RWPE1 (cell line): ENCODE measurements at regions not wholly inside any gene's neighbourhood (a gene's known extent, or its start where the extent isn't known, plus 50 kb on each side); places are given as distances from the start of the nearest gene placed in this dataset.

ENCODE experiments used
- CTCF ChIA-PET: fragments of 350-600 bp; sonication (Branson Sonifier 250); formaldehyde crosslinking; extraction: SDS; loops from one replicate; lab custom pipeline; 2021; lab: Yijun Ruan, JAX
- POLR2A ChIA-PET: fragments of 400-600 bp; formaldehyde crosslinking; extraction: SDS; loops from one replicate; lab custom pipeline; 2020; ENCODE audit warnings: antibody characterized with exemption; ENCODE audit not compliant: low non-redundant PET; lab: Yijun Ruan, JAX
- DNase-seq: peaks from one replicate; pipeline ENCODE4 v3.0.0; 2012; ENCODE audit warnings: low spot score
- H3K27ac ChIP-seq: fragments of 450-650 bp; 2 replicates; pipeline ENCODE4 v1.5.1; 2017
- CTCF ChIP-seq: fragments of 450-650 bp; conservative IDR thresholded peaks from 2 replicates; pipeline ENCODE4 v1.5.1; 2017; ENCODE audit warnings: low read depth, mild to moderate bottlenecking

GRCh38 chr14:29078810-29079522 lies 312.4 kb downstream of the FOXG1 start:
- no peak for TF ChIP-seq CTCF
- CTCF ChIA-PET: no interaction called here
- no peak overlapping the region for H3K27ac ChIP-seq

GRCh38 chr14:29085546-29085945 lies 319.0 kb downstream of the FOXG1 start:
- TF ChIP-seq CTCF: 0 out of 2 replicates have a peak, but pooled peaks have one; percentile 23
- no peak overlapping the region for H3K27ac ChIP-seq
- POLR2A ChIA-PET: no interaction called here
- CTCF ChIA-PET: no interaction called here
- peak; percentile 5 for DNase-seq

More at GRCh38 chr14:29078810-29079522, 312.4 kb downstream of the FOXG1 start:
- POLR2A ChIA-PET: no interaction called here
- no peak for DNase-seq

- POLR2A ChIA-PET: no interaction called here
- H3K27ac ChIP-seq: no peak overlapping the region
- no peak for TF ChIP-seq CTCF
- CTCF ChIA-PET: interaction anchor here (0.7 kb wide), 1 partner anchor 82 kb away, joined by 3 read pairs; no protein-coding TSS in a partner anchor
- no peak for DNase-seq
These were observed 323.3 kb downstream of the FOXG1 start for GRCh38 chr14:29089849-29090248.

GRCh38 chr14:29092121-29092520 lies 325.5 kb downstream of the FOXG1 start:
- ChIA-PET POLR2A (no interaction called here), CTCF (no interaction called here)
- no peak for DNase-seq
- TF ChIP-seq CTCF: no peak
- no peak overlapping the region for H3K27ac ChIP-seq

- ChIA-PET POLR2A (no interaction called here), CTCF (no interaction called here)
- DNase-seq: no peak
- H3K27ac ChIP-seq: no peak overlapping the region
- no peak for TF ChIP-seq CTCF
These were observed 330.9 kb downstream of the FOXG1 start for GRCh38 chr14:29097476-29097875.

- CTCF ChIA-PET: no interaction called here
- POLR2A ChIA-PET: no interaction called here
- H3K27ac ChIP-seq: no peak overlapping the region
- no peak for DNase-seq
- TF ChIP-seq CTCF: no peak
These were observed 332.1 kb downstream of the FOXG1 start for GRCh38 chr14:29098656-29099055.
